ENCODE measurements at regions not wholly inside any gene's neighbourhood (a gene's known extent, or its start where the extent isn't known, plus 50 kb on each side); places are given as distances from the start of the nearest gene placed in this dataset.

DNA sequence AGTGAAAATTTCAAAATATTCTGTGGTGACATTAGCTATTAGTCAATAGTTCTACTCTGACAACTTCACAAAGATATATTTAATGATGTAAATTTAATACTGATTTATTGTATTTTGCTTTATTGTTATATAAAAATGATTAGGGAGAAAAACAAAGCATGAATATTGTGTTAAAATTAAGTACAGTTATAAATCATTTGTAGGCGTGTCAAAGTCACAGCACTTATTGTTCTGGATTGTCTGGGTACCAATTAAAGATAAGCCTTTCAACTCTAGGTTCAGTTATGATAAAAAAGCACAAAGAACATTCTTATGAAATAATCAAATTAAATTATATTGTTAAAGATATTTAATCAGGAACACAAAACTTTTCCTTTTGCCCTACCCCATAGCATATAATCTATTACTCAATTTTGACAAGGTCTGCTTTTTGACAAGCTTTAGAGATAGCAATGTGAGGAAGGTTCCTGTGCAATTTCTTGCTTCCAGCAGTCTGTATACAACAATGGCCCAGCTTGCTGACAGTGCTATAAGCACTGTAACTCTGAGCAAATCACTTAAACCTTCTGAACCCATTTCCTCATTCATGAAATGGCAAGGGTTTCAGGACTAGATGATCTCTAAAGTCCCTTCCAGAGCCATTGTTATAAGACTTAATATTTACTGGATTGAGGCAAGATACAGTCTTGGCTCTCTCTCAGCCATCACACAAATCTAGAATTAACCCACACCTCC is 910.3 kb upstream of the LCORL start:
- intact Hi-C loops (cut with DNase I) = loop anchor here in 4 of 10 donors (5.0 kb wide), 3 partner anchors 135 to 240 kb away; no protein-coding TSS in a partner anchor
- WGBS, 4 donors = 42 to 70% (median 63%) methylated on average over 1 of the region's 1 CpG
- TF ChIP-seq CTCF (IDR thresholded peaks at IDR 0.05) = no peak
- no peaks in the 10 kb centered on the region for H3K36me3 ChIP-seq
- no peak overlapping the region for H3K4me3 ChIP-seq
- H3K9me3 ChIP-seq = peaks cover 0 to 6% (median 0%) of the 10 kb centered on the region in 12 donors
- H3K27ac ChIP-seq = no peak overlapping the region
- ATAC-seq = peak in 1 of 4 donors; percentile 32
- no peaks in the 10 kb centered on the region for H3K27me3 ChIP-seq
- no peak for DNase-seq
- H3K4me1 ChIP-seq = peaks cover 0 to 6% (median 0%) of the 10 kb centered on the region in 12 donors

DNA sequence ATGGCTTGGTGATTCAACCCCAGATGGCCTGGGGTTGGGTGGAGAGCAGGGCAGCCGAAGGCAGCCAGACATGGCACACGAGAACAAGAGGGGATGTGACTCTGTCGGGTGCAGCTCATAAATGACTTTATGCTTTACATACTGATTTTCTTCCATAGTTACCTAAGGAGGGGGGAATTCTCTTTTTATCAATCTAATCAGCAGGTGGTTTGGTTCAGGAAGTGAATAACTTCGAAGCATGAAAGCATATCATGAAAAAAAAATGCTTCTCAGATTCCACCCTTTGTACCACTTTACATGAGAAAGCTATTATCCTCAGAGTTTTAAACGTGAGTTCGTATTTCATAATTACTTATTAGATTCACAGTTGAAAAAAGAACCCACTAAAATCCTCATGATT is 908.9 kb upstream of the LCORL start:
- ATAC-seq = no peak
- Histone ChIP-seq H3K9me3 (peaks cover 0 to 14% (median 0%) of the 10 kb centered on the region in 12 donors), H3K27me3 (no peaks in the 10 kb centered on the region), H3K4me3 (no peak overlapping the region), H3K4me1 (peaks cover 0 to 6% (median 0%) of the 10 kb centered on the region in 12 donors), H3K36me3 (no peaks in the 10 kb centered on the region), H3K27ac (no peak overlapping the region)
- no peak for DNase-seq
- intact Hi-C loops (cut with DNase I) = loop anchor here in 4 of 10 donors (5.0 kb wide), 3 partner anchors 133 to 238 kb away; no protein-coding TSS in a partner anchor
- WGBS, 4 donors = 72 to 80% (median 78%) methylated on average over 6 of the region's 6 CpGs
- TF ChIP-seq CTCF (IDR thresholded peaks at IDR 0.05) (no peak), POLR2A (IDR thresholded peaks at IDR 0.05) (no peak)

GRCh38 chr4:18923496-18924161 is 902.1 kb upstream of the LCORL start:
- ATAC-seq (peak; percentile 86 to 96 (median 89)), DNase-seq (no peak)
- Histone ChIP-seq H3K27ac (peak overlapping the region in 9 of 12 donors; percentile 11 to 64 (median 52)), H3K9me3 (peaks cover 0 to 14% (median 0%) of the 10 kb centered on the region in 12 donors), H3K27me3 (no peaks in the 10 kb centered on the region), H3K4me1 (peaks cover 0 to 3% (median 0%) of the 10 kb centered on the region in 12 donors), H3K36me3 (no peaks in the 10 kb centered on the region), H3K4me3 (no peak overlapping the region)
- intact Hi-C loops (cut with DNase I) = no loop called here
- TF ChIP-seq CTCF (IDR thresholded peaks at IDR 0.05) = no peak
- TF ChIP-seq POLR2A (IDR thresholded peaks at IDR 0.05) = no peak
- 0 to 9% (median 3%) methylated on average over 1 of the region's 1 CpG for WGBS, 4 donors

- ATAC-seq = no peak
- Histone ChIP-seq H3K4me3 (no peak overlapping the region), H3K27ac (no peak overlapping the region), H3K27me3 (no peaks in the 10 kb centered on the region), H3K4me1 (peaks cover 0 to 5% (median 0%) of the 10 kb centered on the region in 12 donors), H3K36me3 (no peaks in the 10 kb centered on the region), H3K9me3 (peaks cover 0 to 12% (median 3%) of the 10 kb centered on the region in 12 donors)
- no peak for DNase-seq
- intact Hi-C loops (cut with DNase I) = no loop called here
- TF ChIP-seq CTCF (IDR thresholded peaks at IDR 0.05) (no peak), POLR2A (IDR thresholded peaks at IDR 0.05) (no peak)
These were observed 896.1 kb upstream of the LCORL start for GRCh38 chr4:18917689-18918088.

All from heart left ventricle (tissue), 16 donors.